Keratinocyte (primary cell): ENCODE measurements at regions not wholly inside any gene's neighbourhood (a gene's known extent, or its start where the extent isn't known, plus 50 kb on each side); places are given as distances from the start of the nearest gene placed in this dataset.

Experiments
- DNase-seq: peaks from one replicate; pipeline ENCODE4 v3.0.0-alpha.2; 2011; ENCODE audit warnings: low read depth, missing footprints, low spot score
- FAIRE-seq: peaks from 2 replicates; lab custom pipeline; 2011; peaks lifted over from hg19 to GRCh38; lab: Jason Lieb, UNC
- H2AFZ ChIP-seq: 2 replicates; pipeline ENCODE4 v1.6.0; 2012; ENCODE audit warnings: low read length, control low read depth, inconsistent platforms; ENCODE audit not compliant: control insufficient read depth
- H3K27ac ChIP-seq: 2 replicates; pipeline ENCODE4 v1.5.1; 2011; ENCODE audit warnings: low read length; ENCODE audit not compliant: control insufficient read depth, insufficient read depth
- H3K27me3 ChIP-seq: 3 replicates; pipeline ENCODE4 v1.6.0; 2011; ENCODE audit warnings: low read length; ENCODE audit not compliant: control insufficient read depth, insufficient read depth; ENCODE audit errors: extremely low read depth
- H3K36me3 ChIP-seq, 2 experiments: 2 replicates in 1 of 2; 3 replicates in 1 of 2; pipeline ENCODE4 v1.5.1; 2011; ENCODE audit warnings: low read length in 2 of 2, mild to moderate bottlenecking in 1 of 2; ENCODE audit not compliant: control insufficient read depth in 2 of 2, insufficient read depth in 2 of 2; ENCODE audit errors: extremely low read depth in 1 of 2
- H3K4me1 ChIP-seq: 3 replicates; pipeline ENCODE4 v1.5.1; 2011; ENCODE audit warnings: low read length; ENCODE audit not compliant: control insufficient read depth, insufficient read depth; ENCODE audit errors: extremely low read depth
- H3K4me2 ChIP-seq: 3 replicates; pipeline ENCODE4 v1.6.0; 2011; ENCODE audit warnings: low read depth, low read length; ENCODE audit not compliant: control insufficient read depth, insufficient read depth; ENCODE audit errors: extremely low read depth
- H3K4me3 ChIP-seq, 3 experiments: fragments of 200-600 bp in 1 of 3; sonication (generic) in 1 of 3; 2 replicates in 2 of 3; 3 replicates in 1 of 3; pipeline ENCODE4 v1.5.1; 2011 to 2016; ENCODE audit warnings: low read length in 3 of 3, mild to moderate bottlenecking in 3 of 3, control low read depth in 2 of 3, inconsistent platforms in 1 of 3, low read depth in 1 of 3, mixed read lengths in 1 of 3, mixed run types in 1 of 3, moderate library complexity in 1 of 3; ENCODE audit not compliant: control insufficient read depth in 2 of 3, insufficient read depth in 2 of 3; ENCODE audit errors: extremely low read depth in 1 of 3
- H3K79me2 ChIP-seq: 2 replicates; pipeline ENCODE4 v1.6.0; 2012; ENCODE audit warnings: low read length; ENCODE audit not compliant: control insufficient read depth, insufficient read depth
- H3K9ac ChIP-seq: 3 replicates; pipeline ENCODE4 v1.6.0; 2011; ENCODE audit warnings: low read length; ENCODE audit not compliant: control insufficient read depth, insufficient read depth; ENCODE audit errors: extremely low read depth
- H3K9me1 ChIP-seq: 3 replicates; pipeline ENCODE4 v1.6.0; 2011; ENCODE audit warnings: low read length; ENCODE audit not compliant: control insufficient read depth, insufficient read depth; ENCODE audit errors: extremely low read depth
- H3K9me3 ChIP-seq: 2 replicates; pipeline ENCODE4 v1.5.1; 2012; ENCODE audit warnings: low read depth, low read length; ENCODE audit not compliant: control insufficient read depth
- H4K20me1 ChIP-seq: 3 replicates; pipeline ENCODE4 v1.6.0; 2011; ENCODE audit warnings: low read length; ENCODE audit not compliant: control insufficient read depth, insufficient read depth; ENCODE audit errors: extremely low read depth
- EZH2 ChIP-seq: IDR thresholded peaks from one replicate; pipeline ENCODE4 v1.6.1; 2012; ENCODE audit warnings: inconsistent platforms, mild to moderate bottlenecking, low read length, moderate library complexity
- dilution Hi-C: fragments of 300-500 bp; cut with MboI; formaldehyde crosslinking; loops from one replicate; pipeline ENCODE4 v1.7.0; 2020; ENCODE audit warnings: low sequenced_read_pairs; ENCODE audit not compliant: extremely low pct_ligation_motif_present
- TF ChIP-seq, protein P1 (sequence below), 3 experiments: IDR thresholded peaks in 1 of 3; conservative IDR thresholded peaks in 1 of 3; optimal IDR thresholded peaks in 1 of 3; 2 replicates in 2 of 3; 3 replicates in 1 of 3; pipeline versions ENCODE3 to v1.5.1; 2011; ENCODE audit warnings: low read length in 3 of 3, mild to moderate bottlenecking in 3 of 3, moderate library complexity in 2 of 3, control low read depth in 1 of 3, inconsistent platforms in 1 of 3; ENCODE audit not compliant: insufficient read depth in 2 of 3; ENCODE audit errors: extremely low read depth in 1 of 3

DNA sequence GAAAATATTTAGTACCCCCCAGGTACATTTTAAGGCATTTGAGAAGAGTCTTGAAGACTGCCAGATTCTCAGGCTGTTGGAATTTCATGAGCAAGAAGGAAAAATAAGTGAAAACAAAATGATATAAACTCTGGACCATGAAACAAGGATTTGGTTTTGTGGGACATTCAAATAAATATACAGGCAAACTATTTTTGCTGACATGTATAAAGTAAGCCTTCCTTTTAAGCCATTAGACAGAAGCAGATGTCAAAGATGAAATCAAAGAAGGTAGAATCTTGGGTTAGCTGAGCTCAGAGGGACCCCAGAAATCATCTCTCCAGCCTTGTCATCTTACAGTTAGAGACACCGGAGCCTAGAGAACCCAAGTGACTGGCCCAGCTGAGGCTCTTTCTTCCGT is 51.3 kb upstream of the ACSL3 start:
- H3K79me2 ChIP-seq = no peaks in the 10 kb centered on the region
- no peak overlapping the region for H3K27ac ChIP-seq
- no peak for DNase-seq
- peaks cover 42% of the 10 kb centered on the region for H3K4me1 ChIP-seq
- H3K4me2 ChIP-seq = peak overlapping the region; percentile 16
- no peak overlapping the region for H3K9ac ChIP-seq
- no peak for TF ChIP-seq EZH2
- TF ChIP-seq, protein P1, sequence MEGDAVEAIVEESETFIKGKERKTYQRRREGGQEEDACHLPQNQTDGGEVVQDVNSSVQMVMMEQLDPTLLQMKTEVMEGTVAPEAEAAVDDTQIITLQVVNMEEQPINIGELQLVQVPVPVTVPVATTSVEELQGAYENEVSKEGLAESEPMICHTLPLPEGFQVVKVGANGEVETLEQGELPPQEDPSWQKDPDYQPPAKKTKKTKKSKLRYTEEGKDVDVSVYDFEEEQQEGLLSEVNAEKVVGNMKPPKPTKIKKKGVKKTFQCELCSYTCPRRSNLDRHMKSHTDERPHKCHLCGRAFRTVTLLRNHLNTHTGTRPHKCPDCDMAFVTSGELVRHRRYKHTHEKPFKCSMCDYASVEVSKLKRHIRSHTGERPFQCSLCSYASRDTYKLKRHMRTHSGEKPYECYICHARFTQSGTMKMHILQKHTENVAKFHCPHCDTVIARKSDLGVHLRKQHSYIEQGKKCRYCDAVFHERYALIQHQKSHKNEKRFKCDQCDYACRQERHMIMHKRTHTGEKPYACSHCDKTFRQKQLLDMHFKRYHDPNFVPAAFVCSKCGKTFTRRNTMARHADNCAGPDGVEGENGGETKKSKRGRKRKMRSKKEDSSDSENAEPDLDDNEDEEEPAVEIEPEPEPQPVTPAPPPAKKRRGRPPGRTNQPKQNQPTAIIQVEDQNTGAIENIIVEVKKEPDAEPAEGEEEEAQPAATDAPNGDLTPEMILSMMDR (optimal IDR thresholded peaks at IDR 0.05 in 1 of 3, IDR thresholded peaks at IDR 0.05 in 1 of 3, conservative IDR thresholded peaks at IDR 0.05 in 1 of 3; ENCODE audit: extremely low read depth in 1 of 3, insufficient read depth in 2 of 3, low read length in 3 of 3) = no peak
- no peaks in the 10 kb centered on the region for H3K9me3 ChIP-seq
- peak; percentile 53 for FAIRE-seq
- H3K9me1 ChIP-seq = no peaks in the 10 kb centered on the region
- no peaks in the 10 kb centered on the region for H3K36me3 ChIP-seq
- H4K20me1 ChIP-seq = no peaks in the 10 kb centered on the region
- peak overlapping the region; percentile 71 for H2AFZ ChIP-seq
- dilution Hi-C loops = no loop called here
- H3K4me3 ChIP-seq = no peak overlapping the region
- H3K27me3 ChIP-seq = no peaks in the 10 kb centered on the region

- Histone ChIP-seq H3K36me3 (no peaks in the 10 kb centered on the region), H3K79me2 (no peaks in the 10 kb centered on the region), H3K27me3 (no peaks in the 10 kb centered on the region), H3K27ac (no peak overlapping the region), H3K4me1 (peaks cover 42% of the 10 kb centered on the region), H3K9me1 (no peaks in the 10 kb centered on the region), H4K20me1 (no peaks in the 10 kb centered on the region), H3K4me3 (no peak overlapping the region), H3K9ac (no peak overlapping the region), H3K9me3 (no peaks in the 10 kb centered on the region), H2AFZ (peak overlapping the region; percentile 71), H3K4me2 (peak overlapping the region; percentile 16)
- FAIRE-seq (no peak), DNase-seq (no peak)
- dilution Hi-C loops = no loop called here
- TF ChIP-seq, protein P1 (optimal IDR thresholded peaks at IDR 0.05 in 1 of 3, IDR thresholded peaks at IDR 0.05 in 1 of 3, conservative IDR thresholded peaks at IDR 0.05 in 1 of 3; ENCODE audit: extremely low read depth in 1 of 3, insufficient read depth in 2 of 3, low read length in 3 of 3) = no peak
- TF ChIP-seq EZH2 = no peak
Observed at GRCh38 chr2:222810044-222810443, 50.8 kb upstream of the ACSL3 start.
